ENCODE measurements at regions not wholly inside any gene's neighbourhood (a gene's known extent, or its start where the extent isn't known, plus 50 kb on each side); places are given as distances from the start of the nearest gene placed in this dataset.

DNA sequence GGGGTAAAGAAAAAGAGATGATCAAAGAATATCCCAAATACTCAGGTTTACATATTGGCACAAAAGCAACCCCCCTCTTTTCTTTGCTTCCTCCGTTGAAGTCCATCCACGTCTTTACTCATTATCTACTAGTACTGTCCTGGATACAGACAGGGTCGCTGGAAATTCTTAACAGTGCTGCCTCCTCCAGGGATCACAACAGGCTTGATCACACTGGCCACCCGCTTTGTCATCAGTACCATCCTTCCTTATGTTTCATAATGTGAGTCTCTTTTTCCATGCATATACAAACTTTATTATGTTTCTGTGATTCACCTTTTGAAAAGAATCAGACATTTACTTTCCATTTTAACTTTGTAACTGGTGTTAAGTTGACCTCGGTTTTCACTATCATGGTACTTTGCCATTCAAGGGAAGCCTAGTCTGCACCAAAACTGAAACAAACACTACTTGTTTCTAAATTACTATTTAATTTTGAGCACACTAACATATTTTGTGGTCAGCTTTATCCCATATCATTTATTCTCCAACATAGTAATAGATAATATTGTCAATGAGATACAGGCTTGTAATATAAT lies 387.5 kb upstream of the PPP1R2C start:
- no peaks in the 10 kb centered on the region for H3K27me3 ChIP-seq (ENCODE audit: insufficient read depth, insufficient read length)

GRCh38 chrX:43166874-43167273 lies 388.9 kb upstream of the PPP1R2C start:
- Histone ChIP-seq H3K36me3 (ENCODE audit: insufficient read depth, insufficient read length, low read length) (no peaks in the 10 kb centered on the region), H3K4me1 (ENCODE audit: insufficient read depth, insufficient read length) (no peaks in the 10 kb centered on the region), H3K27me3 (ENCODE audit: insufficient read depth, insufficient read length) (no peaks in the 10 kb centered on the region), H3K4me3 (ENCODE audit: insufficient read length, low read depth) (no peak overlapping the region), H3K9me3 (ENCODE audit: insufficient read depth, low read length) (peaks cover 6% of the 10 kb centered on the region; the same call in 1 of the 2 replicates), H3K9ac (ENCODE audit: insufficient read length, low read depth) (no peak overlapping the region)
- no peak for DNase-seq (ENCODE audit: low read depth, low spot score)
- TF ChIP-seq SUZ12 (IDR thresholded peaks at IDR 0.05; ENCODE audit: extremely low read depth, insufficient read depth, insufficient read length) (no peak), YY1 (IDR thresholded peaks at IDR 0.05; ENCODE audit: insufficient read depth, insufficient read length) (no peak), ZNF274 (IDR thresholded peaks at IDR 0.05; ENCODE audit: low read depth, low read length) (no peak)

More for the DNA sequence above, 387.5 kb upstream of the PPP1R2C start:
- no peak for DNase-seq (ENCODE audit: low read depth, low spot score)
- TF ChIP-seq ZNF274 (IDR thresholded peaks at IDR 0.05; ENCODE audit: low read depth, low read length) (no peak), YY1 (IDR thresholded peaks at IDR 0.05; ENCODE audit: insufficient read depth, insufficient read length) (no peak), SUZ12 (IDR thresholded peaks at IDR 0.05; ENCODE audit: extremely low read depth, insufficient read depth, insufficient read length) (no peak)
- Histone ChIP-seq H3K36me3 (ENCODE audit: insufficient read depth, insufficient read length, low read length) (no peaks in the 10 kb centered on the region), H3K4me1 (ENCODE audit: insufficient read depth, insufficient read length) (no peaks in the 10 kb centered on the region), H3K9me3 (ENCODE audit: insufficient read depth, low read length) (peaks cover 6% of the 10 kb centered on the region; the same call in 1 of the 2 replicates), H3K9ac (ENCODE audit: insufficient read length, low read depth) (no peak overlapping the region), H3K4me3 (ENCODE audit: insufficient read length, low read depth) (no peak overlapping the region)

DNA sequence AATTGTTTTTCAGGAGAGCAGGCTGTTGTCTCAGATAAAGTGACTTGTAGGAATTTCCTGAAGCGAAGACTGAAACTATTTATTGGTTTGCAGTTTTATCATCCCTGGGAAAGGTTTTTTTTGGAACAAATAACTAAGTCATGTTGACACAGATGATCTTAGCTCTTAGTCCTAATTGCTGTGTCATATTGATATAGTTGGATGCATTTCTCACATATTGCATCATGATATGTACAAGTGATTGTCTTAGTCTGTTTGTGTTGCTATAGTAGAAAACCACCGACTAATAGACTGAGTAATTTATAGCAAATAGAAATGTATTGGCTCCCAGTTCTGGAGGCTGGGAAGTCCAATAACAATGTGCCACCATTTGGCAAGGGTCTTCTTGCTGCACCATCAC lies 397.5 kb upstream of the PPP1R2C start:
- Histone ChIP-seq H3K27me3 (ENCODE audit: insufficient read depth, insufficient read length) (no peaks in the 10 kb centered on the region), H3K4me1 (ENCODE audit: insufficient read depth, insufficient read length) (no peaks in the 10 kb centered on the region), H3K9me3 (ENCODE audit: insufficient read depth, low read length) (no peaks in the 10 kb centered on the region; the same call in 1 of the 2 replicates), H3K9ac (ENCODE audit: insufficient read length, low read depth) (no peak overlapping the region), H3K36me3 (ENCODE audit: insufficient read depth, insufficient read length, low read length) (no peaks in the 10 kb centered on the region), H3K4me3 (ENCODE audit: insufficient read length, low read depth) (no peak overlapping the region)
- no peak for DNase-seq (ENCODE audit: low read depth, low spot score)
- TF ChIP-seq SUZ12 (IDR thresholded peaks at IDR 0.05; ENCODE audit: extremely low read depth, insufficient read depth, insufficient read length) (no peak), ZNF274 (IDR thresholded peaks at IDR 0.05; ENCODE audit: low read depth, low read length) (no peak), YY1 (IDR thresholded peaks at IDR 0.05; ENCODE audit: insufficient read depth, insufficient read length) (no peak)

GRCh38 chrX:43176686-43177085 lies 398.7 kb upstream of the PPP1R2C start:
- TF ChIP-seq SUZ12 (IDR thresholded peaks at IDR 0.05; ENCODE audit: extremely low read depth, insufficient read depth, insufficient read length) = no peak
- no peak for TF ChIP-seq ZNF274 (IDR thresholded peaks at IDR 0.05; ENCODE audit: low read depth, low read length)
- TF ChIP-seq YY1 (IDR thresholded peaks at IDR 0.05; ENCODE audit: insufficient read depth, insufficient read length) = no peak
- H3K36me3 ChIP-seq (ENCODE audit: insufficient read depth, insufficient read length, low read length) = no peaks in the 10 kb centered on the region
- no peak for DNase-seq (ENCODE audit: low read depth, low spot score)
- H3K4me3 ChIP-seq (ENCODE audit: insufficient read length, low read depth) = no peak overlapping the region
- H3K4me1 ChIP-seq (ENCODE audit: insufficient read depth, insufficient read length) = no peaks in the 10 kb centered on the region
- H3K9me3 ChIP-seq (ENCODE audit: insufficient read depth, low read length) = no peaks in the 10 kb centered on the region; the same call in 1 of the 2 replicates
- no peak overlapping the region for H3K9ac ChIP-seq (ENCODE audit: insufficient read length, low read depth)
- H3K27me3 ChIP-seq (ENCODE audit: insufficient read depth, insufficient read length) = no peaks in the 10 kb centered on the region

- Histone ChIP-seq H3K4me3 (ENCODE audit: insufficient read length, low read depth) (no peak overlapping the region), H3K36me3 (ENCODE audit: insufficient read depth, insufficient read length, low read length) (no peaks in the 10 kb centered on the region), H3K9ac (ENCODE audit: insufficient read length, low read depth) (no peak overlapping the region), H3K9me3 (ENCODE audit: insufficient read depth, low read length) (no peaks in the 10 kb centered on the region; the same call in 1 of the 2 replicates), H3K27me3 (ENCODE audit: insufficient read depth, insufficient read length) (no peaks in the 10 kb centered on the region), H3K4me1 (ENCODE audit: insufficient read depth, insufficient read length) (no peaks in the 10 kb centered on the region)
- no peak for TF ChIP-seq YY1 (IDR thresholded peaks at IDR 0.05; ENCODE audit: insufficient read depth, insufficient read length)
- TF ChIP-seq SUZ12 (IDR thresholded peaks at IDR 0.05; ENCODE audit: extremely low read depth, insufficient read depth, insufficient read length) = no peak
- TF ChIP-seq ZNF274 (IDR thresholded peaks at IDR 0.05; ENCODE audit: low read depth, low read length) = no peak
- DNase-seq (ENCODE audit: low read depth, low spot score) = no peak
Observed at GRCh38 chrX:43188296-43188695, 410.3 kb upstream of the PPP1R2C start.

GRCh38 chrX:43211570-43211969 lies 433.6 kb upstream of the PPP1R2C start:
- Histone ChIP-seq H3K27me3 (ENCODE audit: insufficient read depth, insufficient read length) (no peaks in the 10 kb centered on the region), H3K9me3 (ENCODE audit: insufficient read depth, low read length) (peaks cover 11% of the 10 kb centered on the region; the same call in 1 of the 2 replicates), H3K9ac (ENCODE audit: insufficient read length, low read depth) (no peak overlapping the region), H3K4me3 (ENCODE audit: insufficient read length, low read depth) (no peak overlapping the region), H3K4me1 (ENCODE audit: insufficient read depth, insufficient read length) (no peaks in the 10 kb centered on the region), H3K36me3 (ENCODE audit: insufficient read depth, insufficient read length, low read length) (no peaks in the 10 kb centered on the region)
- TF ChIP-seq YY1 (IDR thresholded peaks at IDR 0.05; ENCODE audit: insufficient read depth, insufficient read length) (no peak), ZNF274 (IDR thresholded peaks at IDR 0.05; ENCODE audit: low read depth, low read length) (no peak), SUZ12 (IDR thresholded peaks at IDR 0.05; ENCODE audit: extremely low read depth, insufficient read depth, insufficient read length) (no peak)
- no peak for DNase-seq (ENCODE audit: low read depth, low spot score)

- H3K9ac ChIP-seq (ENCODE audit: insufficient read length, low read depth) = no peak overlapping the region
- no peak for DNase-seq (ENCODE audit: low read depth, low spot score)
- H3K4me3 ChIP-seq (ENCODE audit: insufficient read length, low read depth) = no peak overlapping the region
- no peaks in the 10 kb centered on the region for H3K36me3 ChIP-seq (ENCODE audit: insufficient read depth, insufficient read length, low read length)
- no peaks in the 10 kb centered on the region for H3K27me3 ChIP-seq (ENCODE audit: insufficient read depth, insufficient read length)
- TF ChIP-seq SUZ12 (IDR thresholded peaks at IDR 0.05; ENCODE audit: extremely low read depth, insufficient read depth, insufficient read length) (no peak), ZNF274 (IDR thresholded peaks at IDR 0.05; ENCODE audit: low read depth, low read length) (no peak), YY1 (IDR thresholded peaks at IDR 0.05; ENCODE audit: insufficient read depth, insufficient read length) (no peak)
- H3K4me1 ChIP-seq (ENCODE audit: insufficient read depth, insufficient read length) = no peaks in the 10 kb centered on the region
- no peaks in the 10 kb centered on the region for H3K9me3 ChIP-seq (ENCODE audit: insufficient read depth, low read length)
Observed at GRCh38 chrX:43218198-43218597, 437.9 kb upstream of the MAOA start.

Data from NT2/D1 (cell line).